Mesenchymal stem cell (in vitro differentiated cells and primary cell): ENCODE measurements at regions not wholly inside any gene's neighbourhood (a gene's known extent, or its start where the extent isn't known, plus 50 kb on each side); places are given as distances from the start of the nearest gene placed in this dataset.

ENCODE experiments used
- DNase-seq: peaks from one replicate; pipeline ENCODE4 v3.0.0-alpha.2; 2013
- H2AFZ ChIP-seq: one replicate; pipeline ENCODE4 v1.6.1; 2013; ENCODE audit warnings: low read depth, mild to moderate bottlenecking, control low read depth, inconsistent platforms, low read length, moderate library complexity
- H2AK5ac ChIP-seq: 2 replicates; pipeline ENCODE4 v1.6.1; 2013; ENCODE audit warnings: low read length, moderate library complexity, mild to moderate bottlenecking, inconsistent platforms; ENCODE audit not compliant: severe bottlenecking
- H2BK120ac ChIP-seq: one replicate; pipeline ENCODE4 v1.6.1; 2013; ENCODE audit warnings: low read depth, mild to moderate bottlenecking, inconsistent platforms, low read length, moderate library complexity
- H2BK12ac ChIP-seq, 2 experiments: one replicate each; pipeline ENCODE4 v1.6.1; 2013; ENCODE audit warnings: inconsistent platforms in 2 of 2, low read length in 2 of 2, mild to moderate bottlenecking in 2 of 2, moderate library complexity in 2 of 2, control low read depth in 1 of 2
- H2BK15ac ChIP-seq: one replicate; pipeline ENCODE4 v1.6.1; 2013; ENCODE audit warnings: mild to moderate bottlenecking, low read depth, inconsistent platforms; ENCODE audit not compliant: poor library complexity, severe bottlenecking
- H2BK5ac ChIP-seq: 2 replicates; pipeline ENCODE4 v1.6.1; 2013; ENCODE audit warnings: low read depth, mild to moderate bottlenecking, low read length, control low read depth, inconsistent platforms; ENCODE audit not compliant: poor library complexity, severe bottlenecking
- H3K14ac ChIP-seq, 2 experiments: one replicate each; pipeline ENCODE4 v1.6.1; 2013; ENCODE audit warnings: inconsistent platforms in 2 of 2, low read length in 2 of 2, control low read depth in 1 of 2, mild to moderate bottlenecking in 1 of 2, moderate library complexity in 1 of 2
- H3K18ac ChIP-seq, 2 experiments: one replicate each; pipeline ENCODE4 v1.6.1; 2013; ENCODE audit warnings: inconsistent platforms in 2 of 2, low read length in 2 of 2, control low read depth in 1 of 2, low read depth in 1 of 2, mild to moderate bottlenecking in 1 of 2
- H3K23ac ChIP-seq, 2 experiments: one replicate each; pipeline ENCODE4 v1.6.1; 2013; ENCODE audit warnings: inconsistent platforms in 2 of 2, low read length in 2 of 2, mild to moderate bottlenecking in 2 of 2, moderate library complexity in 2 of 2, control low read depth in 1 of 2
- H3K27ac ChIP-seq: 2 replicates; pipeline ENCODE4 v1.5.1; 2013; ENCODE audit warnings: mild to moderate bottlenecking, moderate library complexity, low read length, control low read depth, inconsistent platforms; ENCODE audit not compliant: poor library complexity, severe bottlenecking
- H3K27me3 ChIP-seq, 2 experiments: 2 replicates each; pipeline versions ENCODE4 v1.6.1 to v1.7.0; 2013; ENCODE audit warnings: low read length in 2 of 2, mild to moderate bottlenecking in 2 of 2, moderate library complexity in 2 of 2, control low read depth in 1 of 2, inconsistent platforms in 1 of 2; ENCODE audit not compliant: control insufficient read depth in 1 of 2, insufficient read depth in 1 of 2
- H3K36me3 ChIP-seq, 2 experiments: 2 replicates each; pipeline versions ENCODE4 v1.6.1 to v1.7.0; 2013; ENCODE audit warnings: low read length in 2 of 2, control low read depth in 1 of 2, inconsistent platforms in 1 of 2, low read depth in 1 of 2, mild to moderate bottlenecking in 1 of 2; ENCODE audit not compliant: insufficient read depth in 2 of 2, control insufficient read depth in 1 of 2
- H3K4ac ChIP-seq, 2 experiments: one replicate each; pipeline ENCODE4 v1.6.1; 2013; ENCODE audit warnings: inconsistent platforms in 2 of 2, low read length in 2 of 2, mild to moderate bottlenecking in 2 of 2, moderate library complexity in 2 of 2, control low read depth in 1 of 2, low read depth in 1 of 2
- H3K4me1 ChIP-seq: 2 replicates; pipeline ENCODE4 v1.6.1; 2013; ENCODE audit warnings: low read depth, low read length, control low read depth; ENCODE audit not compliant: control insufficient read depth, insufficient read depth
- H3K4me2 ChIP-seq: 2 replicates; pipeline ENCODE4 v1.6.1; 2013; ENCODE audit warnings: low read length, mild to moderate bottlenecking, inconsistent platforms; ENCODE audit not compliant: poor library complexity, severe bottlenecking
- H3K4me3 ChIP-seq, 2 experiments: 2 replicates each; pipeline versions ENCODE4 v1.5.1 to v1.7.0; 2013; ENCODE audit warnings: low read length in 2 of 2, mild to moderate bottlenecking in 2 of 2, control low read depth in 1 of 2, low read depth in 1 of 2; ENCODE audit not compliant: insufficient read depth in 1 of 2
- H3K79me1 ChIP-seq: replicated peaks from 2 replicates; pipeline ENCODE4 v1.6.1; 2013; ENCODE audit warnings: mild to moderate bottlenecking, control low read depth, low read length, inconsistent platforms; ENCODE audit not compliant: poor library complexity, severe bottlenecking
- H3K9ac ChIP-seq: 2 replicates; pipeline ENCODE4 v1.7.0; 2013; ENCODE audit warnings: mild to moderate bottlenecking, low read length, moderate library complexity
- H3K9me3 ChIP-seq: 2 replicates; pipeline ENCODE4 v1.7.0; 2013; ENCODE audit warnings: mild to moderate bottlenecking, low read length; ENCODE audit not compliant: control insufficient read depth
- H4K8ac ChIP-seq: one replicate; pipeline ENCODE4 v1.6.1; 2013; ENCODE audit warnings: inconsistent platforms, mild to moderate bottlenecking, low read length, moderate library complexity
- H4K91ac ChIP-seq: one replicate; pipeline ENCODE4 v1.6.1; 2013; ENCODE audit warnings: mild to moderate bottlenecking, low read length, inconsistent platforms
- WGBS: methylation state at CpG from one replicate; pipeline ENCODE4 v1.1.7; 2013; ENCODE audit warnings: mixed read lengths; 5-methylcytosine and 5-hydroxymethylcytosine counted together

- no peak overlapping the region for H3K23ac ChIP-seq
- no peak overlapping the region for H2BK15ac ChIP-seq
- H2BK12ac ChIP-seq: no peak overlapping the region
- no peaks in the 10 kb centered on the region for H3K79me1 ChIP-seq
- no peak overlapping the region for H4K91ac ChIP-seq
- no peak overlapping the region for H3K27ac ChIP-seq
- H3K4ac ChIP-seq: no peak overlapping the region
- H3K36me3 ChIP-seq: no peaks in the 10 kb centered on the region
- no peaks in the 10 kb centered on the region for H3K9me3 ChIP-seq
- no peak overlapping the region for H3K9ac ChIP-seq
- no peak overlapping the region for H2BK120ac ChIP-seq
- H3K14ac ChIP-seq: no peak overlapping the region
- no peaks in the 10 kb centered on the region for H3K27me3 ChIP-seq
- WGBS: 100% methylated on average over 1 of the region's 1 CpG
- DNase-seq: no peak
- no peak overlapping the region for H3K4me2 ChIP-seq
- H2BK5ac ChIP-seq: no peak overlapping the region
- no peak overlapping the region for H2AK5ac ChIP-seq
- no peaks in the 10 kb centered on the region for H3K4me1 ChIP-seq
- no peak overlapping the region for H3K4me3 ChIP-seq
- no peak overlapping the region for H3K18ac ChIP-seq
- no peak overlapping the region for H4K8ac ChIP-seq
- H2AFZ ChIP-seq: no peak overlapping the region
These were observed 232.1 kb upstream of the ZWINT start for GRCh38 chr10:56593120-56593519.

GRCh38 chr10:56586461-56586891 lies 225.4 kb upstream of the ZWINT start:
- H3K4me3 ChIP-seq: no peak overlapping the region
- H3K18ac ChIP-seq: no peak overlapping the region
- H3K4ac ChIP-seq: no peak overlapping the region
- H3K27ac ChIP-seq: no peak overlapping the region
- no peaks in the 10 kb centered on the region for H3K79me1 ChIP-seq
- no peak overlapping the region for H3K23ac ChIP-seq
- 87% methylated on average over 12 of the region's 12 CpGs for WGBS
- no peaks in the 10 kb centered on the region for H3K9me3 ChIP-seq
- no peak overlapping the region for H3K14ac ChIP-seq
- no peak overlapping the region for H2AK5ac ChIP-seq
- H3K4me2 ChIP-seq: no peak overlapping the region
- H4K8ac ChIP-seq: no peak overlapping the region
- H2BK15ac ChIP-seq: no peak overlapping the region
- H3K9ac ChIP-seq: no peak overlapping the region
- no peak overlapping the region for H4K91ac ChIP-seq
- H2BK12ac ChIP-seq: no peak overlapping the region
- H2AFZ ChIP-seq: no peak overlapping the region
- H2BK5ac ChIP-seq: no peak overlapping the region
- H2BK120ac ChIP-seq: no peak overlapping the region
- H3K27me3 ChIP-seq: no peaks in the 10 kb centered on the region
- H3K4me1 ChIP-seq: peaks cover 2% of the 10 kb centered on the region
- H3K36me3 ChIP-seq: no peaks in the 10 kb centered on the region
- no peak for DNase-seq

- 69% methylated on average over 4 of the region's 4 CpGs for WGBS
- H2BK15ac ChIP-seq: no peak overlapping the region
- no peak overlapping the region for H3K27ac ChIP-seq
These were observed 224.6 kb upstream of the ZWINT start for GRCh38 chr10:56585447-56586171.

GRCh38 chr10:56583316-56583715 lies 222.3 kb upstream of the ZWINT start:
- Histone ChIP-seq H3K79me1 (no peaks in the 10 kb centered on the region), H3K36me3 (no peaks in the 10 kb centered on the region), H3K9ac (no peak overlapping the region), H3K18ac (no peak overlapping the region), H3K9me3 (no peaks in the 10 kb centered on the region), H2BK5ac (no peak overlapping the region), H3K4me2 (no peak overlapping the region), H2AK5ac (no peak overlapping the region), H3K4me1 (peaks cover 2% of the 10 kb centered on the region), H2AFZ (no peak overlapping the region), H3K4me3 (no peak overlapping the region), H2BK120ac (no peak overlapping the region), H3K14ac (no peak overlapping the region), H4K91ac (no peak overlapping the region), H2BK12ac (no peak overlapping the region), H3K27me3 (no peaks in the 10 kb centered on the region), H2BK15ac (no peak overlapping the region), H4K8ac (no peak overlapping the region), H3K23ac (no peak overlapping the region), H3K27ac (no peak overlapping the region), H3K4ac (no peak overlapping the region)
- no peak for DNase-seq
- 75% methylated on average over 1 of the region's 1 CpG for WGBS

More at GRCh38 chr10:56585447-56586171, 224.6 kb upstream of the ZWINT start:
- no peaks in the 10 kb centered on the region for H3K27me3 ChIP-seq
- no peaks in the 10 kb centered on the region for H3K36me3 ChIP-seq
- H3K4me3 ChIP-seq: no peak overlapping the region
- no peak overlapping the region for H2AK5ac ChIP-seq
- no peak overlapping the region for H4K91ac ChIP-seq
- H2BK12ac ChIP-seq: no peak overlapping the region
- H3K4me2 ChIP-seq: no peak overlapping the region
- no peaks in the 10 kb centered on the region for H3K79me1 ChIP-seq
- H2BK5ac ChIP-seq: no peak overlapping the region
- H2BK120ac ChIP-seq: no peak overlapping the region
- no peak overlapping the region for H3K4ac ChIP-seq
- H3K14ac ChIP-seq: no peak overlapping the region
- no peaks in the 10 kb centered on the region for H3K9me3 ChIP-seq
- H3K23ac ChIP-seq: no peak overlapping the region
- H3K9ac ChIP-seq: no peak overlapping the region
- H3K18ac ChIP-seq: no peak overlapping the region
- no peak overlapping the region for H4K8ac ChIP-seq
- H3K4me1 ChIP-seq: peaks cover 2% of the 10 kb centered on the region
- H2AFZ ChIP-seq: no peak overlapping the region
- no peak for DNase-seq
